Suprapubic skin (tissue), 4 donors: ENCODE measurements at regions not wholly inside any gene's neighbourhood (a gene's known extent, or its start where the extent isn't known, plus 50 kb on each side); places are given as distances from the start of the nearest gene placed in this dataset.

ENCODE experiments used
- DNase-seq, 2 donors: peaks; one replicate each; pipeline ENCODE4 v3.0.0-alpha.2; 2019; ENCODE audit warnings: low spot score in 2 of 2
- H3K27ac ChIP-seq: fragments of 200-600 bp; sonication (generic); one replicate; pipeline ENCODE4 v1.5.1; 2019
- H3K27me3 ChIP-seq: fragments of 200-600 bp; sonication (generic); one replicate; pipeline ENCODE4 v1.5.1; 2019
- H3K36me3 ChIP-seq: fragments of 200-600 bp; sonication (generic); one replicate; pipeline ENCODE4 v1.5.1; 2019
- H3K4me1 ChIP-seq: fragments of 200-600 bp; sonication (generic); one replicate; pipeline ENCODE4 v1.5.1; 2019
- H3K4me3 ChIP-seq: fragments of 200-600 bp; sonication (generic); one replicate; pipeline ENCODE4 v1.5.1; 2019; ENCODE audit warnings: mild to moderate bottlenecking
- H3K9me3 ChIP-seq: fragments of 200-600 bp; sonication (generic); one replicate; pipeline ENCODE4 v1.5.1; 2019
- EP300 ChIP-seq: sonication (generic); formaldehyde crosslinking; IDR thresholded peaks from one replicate; pipeline ENCODE4 v1.6.1; 2017; ENCODE audit warnings: antibody characterized with exemption
- POLR2A ChIP-seq, 2 donors: fragments of 450-650 bp; IDR thresholded peaks; one replicate each; pipeline ENCODE4 v1.6.1; 2017; ENCODE audit warnings: antibody characterized with exemption in 2 of 2, mild to moderate bottlenecking in 2 of 2, moderate library complexity in 2 of 2
- POLR2AphosphoS5 ChIP-seq, 3 donors: sonication (generic); formaldehyde crosslinking; IDR thresholded peaks; one replicate each; pipeline ENCODE4 v1.6.1; 2017; ENCODE audit warnings: antibody characterized with exemption in 3 of 3
- WGBS: methylation state at CpG from one replicate; pipeline ENCODE4 v1.1.5; 2018; 5-methylcytosine and 5-hydroxymethylcytosine counted together
- TF ChIP-seq, protein P1 (sequence below), 2 donors: fragments of 200-600 bp in 1 of 2; fragments of 450-650 bp in 1 of 2; sonication (generic) in 1 of 2; IDR thresholded peaks; one replicate each; pipeline ENCODE4 v1.5.1; 2016 to 2019; ENCODE audit warnings: antibody characterized with exemption in 2 of 2, mild to moderate bottlenecking in 1 of 2, moderate library complexity in 1 of 2

DNA sequence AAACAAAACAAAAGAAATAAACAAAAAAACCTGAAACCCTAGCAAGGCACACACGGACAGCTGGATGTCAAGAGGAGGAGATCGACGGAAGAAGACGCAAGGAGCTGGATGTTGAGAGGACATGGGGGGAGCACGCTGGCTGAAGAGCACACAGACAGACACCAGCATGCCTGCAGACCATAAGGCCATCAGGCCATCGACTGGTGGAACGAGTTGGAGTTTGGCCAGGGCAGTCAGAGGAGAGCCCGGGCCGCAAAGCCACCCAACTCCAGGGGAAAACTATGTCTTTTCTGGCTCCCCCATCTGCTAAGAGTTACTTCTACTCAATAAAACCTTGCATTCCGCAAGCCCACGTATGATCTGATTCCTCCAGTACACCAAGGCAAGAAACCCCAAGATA lies 979.6 kb downstream of the PCDH17 start:
- WGBS, result 99% methylated on average over 11 of the region's 11 CpGs
- Histone ChIP-seq H3K4me3 (no peak overlapping the region), H3K27ac (no peak overlapping the region), H3K9me3 (peaks cover 8% of the 10 kb centered on the region), H3K36me3 (no peaks in the 10 kb centered on the region), H3K4me1 (no peaks in the 10 kb centered on the region), H3K27me3 (no peaks in the 10 kb centered on the region)
- DNase-seq, result no peak
- TF ChIP-seq POLR2AphosphoS5 (IDR thresholded peaks at IDR 0.05), result no peak
- TF ChIP-seq EP300, result no peak
- TF ChIP-seq, protein P1, sequence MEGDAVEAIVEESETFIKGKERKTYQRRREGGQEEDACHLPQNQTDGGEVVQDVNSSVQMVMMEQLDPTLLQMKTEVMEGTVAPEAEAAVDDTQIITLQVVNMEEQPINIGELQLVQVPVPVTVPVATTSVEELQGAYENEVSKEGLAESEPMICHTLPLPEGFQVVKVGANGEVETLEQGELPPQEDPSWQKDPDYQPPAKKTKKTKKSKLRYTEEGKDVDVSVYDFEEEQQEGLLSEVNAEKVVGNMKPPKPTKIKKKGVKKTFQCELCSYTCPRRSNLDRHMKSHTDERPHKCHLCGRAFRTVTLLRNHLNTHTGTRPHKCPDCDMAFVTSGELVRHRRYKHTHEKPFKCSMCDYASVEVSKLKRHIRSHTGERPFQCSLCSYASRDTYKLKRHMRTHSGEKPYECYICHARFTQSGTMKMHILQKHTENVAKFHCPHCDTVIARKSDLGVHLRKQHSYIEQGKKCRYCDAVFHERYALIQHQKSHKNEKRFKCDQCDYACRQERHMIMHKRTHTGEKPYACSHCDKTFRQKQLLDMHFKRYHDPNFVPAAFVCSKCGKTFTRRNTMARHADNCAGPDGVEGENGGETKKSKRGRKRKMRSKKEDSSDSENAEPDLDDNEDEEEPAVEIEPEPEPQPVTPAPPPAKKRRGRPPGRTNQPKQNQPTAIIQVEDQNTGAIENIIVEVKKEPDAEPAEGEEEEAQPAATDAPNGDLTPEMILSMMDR (IDR thresholded peaks at IDR 0.05), result no peak

DNA sequence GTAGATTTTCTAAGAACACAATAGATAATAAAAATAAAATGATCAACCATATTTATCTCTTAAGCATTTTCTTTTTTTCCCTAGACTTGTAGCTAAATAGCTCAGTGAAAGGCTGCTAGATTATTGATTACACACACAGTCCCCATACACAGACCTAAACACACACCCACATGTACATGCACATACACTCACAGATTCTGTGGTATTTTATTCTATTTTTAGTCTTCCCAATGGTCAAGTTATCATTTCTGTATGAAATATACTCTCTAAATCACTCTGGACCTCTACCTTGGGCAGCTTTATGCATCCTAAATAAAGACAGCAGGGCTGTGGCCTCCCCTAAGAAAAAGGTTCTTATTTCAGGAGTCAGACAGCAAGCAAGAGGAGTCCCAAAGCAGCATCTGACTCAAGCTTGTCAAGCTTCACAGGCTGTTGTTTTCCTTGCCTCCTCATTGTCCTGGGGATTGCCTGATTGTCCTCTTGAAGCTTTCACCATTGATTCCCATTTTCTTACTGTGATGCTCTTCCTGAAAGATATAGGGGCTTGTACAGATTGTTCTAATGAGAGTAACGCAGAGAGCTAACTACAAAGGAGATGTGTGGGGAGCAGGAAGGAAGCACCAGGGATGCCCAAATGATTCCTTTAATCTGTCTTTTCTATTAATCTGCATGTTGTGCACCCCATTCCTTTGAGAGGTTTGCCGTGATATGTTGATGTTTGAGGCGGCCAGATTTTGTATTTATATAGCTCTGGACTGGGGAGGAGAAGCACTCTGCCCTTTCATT lies 986.5 kb downstream of the PCDH17 start:
- no peaks in the 10 kb centered on the region for H3K36me3 ChIP-seq
- peaks cover 8% of the 10 kb centered on the region for H3K9me3 ChIP-seq
- H3K4me1 ChIP-seq, result no peaks in the 10 kb centered on the region
- no peak overlapping the region for H3K27ac ChIP-seq
- no peaks in the 10 kb centered on the region for H3K27me3 ChIP-seq
- DNase-seq, result no peak
- no peak overlapping the region for H3K4me3 ChIP-seq
- WGBS, result 92% methylated on average over 3 of the region's 3 CpGs
- TF ChIP-seq POLR2AphosphoS5 (IDR thresholded peaks at IDR 0.05) (no peak), POLR2A (IDR thresholded peaks at IDR 0.05) (no peak), EP300 (no peak)
- TF ChIP-seq, protein P1 (IDR thresholded peaks at IDR 0.05), result no peak

DNA sequence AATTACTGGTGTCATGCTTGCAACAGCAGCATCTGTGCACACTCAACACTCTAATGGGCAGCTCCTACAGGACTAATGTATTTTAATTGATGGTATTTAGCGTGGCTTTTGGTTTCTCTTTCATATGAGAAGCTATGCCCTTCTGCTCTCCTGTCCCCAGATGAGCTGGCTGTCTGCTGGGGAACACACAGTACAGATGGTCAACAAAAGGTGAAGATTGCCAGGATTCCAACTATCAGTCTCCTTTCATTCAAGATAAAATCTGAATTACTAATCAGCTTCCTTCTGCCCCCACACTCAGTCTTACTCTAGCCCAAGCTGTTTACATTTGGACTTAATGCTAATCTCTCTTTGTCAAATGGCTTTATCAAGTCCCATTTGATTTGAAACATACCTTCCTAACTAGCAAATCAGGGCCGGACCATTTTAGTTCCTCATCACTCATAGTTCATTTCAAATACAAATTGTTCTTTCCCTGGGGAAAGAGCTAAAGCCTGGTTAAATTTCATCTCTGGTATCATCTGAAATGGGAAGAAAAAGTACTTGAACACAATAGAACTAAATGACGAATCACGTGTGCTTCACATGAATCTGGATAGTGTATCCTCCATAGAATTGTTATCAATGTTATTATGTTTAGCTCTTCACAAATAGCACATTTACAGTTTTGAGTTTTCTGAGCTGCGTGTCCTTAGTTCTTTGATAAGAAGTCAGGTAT lies 988.0 kb downstream of the PCDH17 start:
- no peaks in the 10 kb centered on the region for H3K36me3 ChIP-seq
- TF ChIP-seq, protein P1 (IDR thresholded peaks at IDR 0.05), result no peak
- TF ChIP-seq EP300, result no peak
- no peak for TF ChIP-seq POLR2AphosphoS5 (IDR thresholded peaks at IDR 0.05)
- TF ChIP-seq POLR2A (IDR thresholded peaks at IDR 0.05), result no peak
- no peak overlapping the region for H3K4me3 ChIP-seq
- DNase-seq, result no peak
- H3K27me3 ChIP-seq, result no peaks in the 10 kb centered on the region
- WGBS, result 82% methylated on average over 5 of the region's 5 CpGs
- no peak overlapping the region for H3K27ac ChIP-seq
- H3K9me3 ChIP-seq, result no peaks in the 10 kb centered on the region
- no peaks in the 10 kb centered on the region for H3K4me1 ChIP-seq

DNA sequence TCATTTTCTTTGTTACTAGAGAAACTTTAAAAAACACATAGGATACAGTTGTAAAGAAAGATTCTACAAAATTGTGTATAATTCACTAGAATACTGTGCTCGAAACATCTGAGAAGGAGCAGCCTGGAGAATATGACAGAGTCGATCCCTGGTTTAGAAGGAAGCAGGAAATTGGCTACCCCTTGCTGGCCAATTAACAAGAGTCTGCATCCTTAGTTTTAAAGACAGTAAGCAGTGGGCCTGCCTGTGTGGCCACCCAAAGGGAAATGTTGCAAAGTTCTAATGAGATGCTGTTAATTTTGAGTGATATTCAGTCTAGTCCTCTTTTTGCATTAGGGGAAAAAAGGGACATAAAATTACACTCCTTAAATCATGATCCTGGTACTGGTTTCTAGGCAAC lies 988.6 kb downstream of the PCDH17 start:
- DNase-seq, result no peak
- no peaks in the 10 kb centered on the region for H3K27me3 ChIP-seq
- H3K4me3 ChIP-seq, result no peak overlapping the region
- no peaks in the 10 kb centered on the region for H3K4me1 ChIP-seq
- TF ChIP-seq EP300 (no peak), POLR2A (IDR thresholded peaks at IDR 0.05) (no peak), POLR2AphosphoS5 (IDR thresholded peaks at IDR 0.05) (no peak)
- TF ChIP-seq, protein P1 (IDR thresholded peaks at IDR 0.05), result no peak
- no peaks in the 10 kb centered on the region for H3K36me3 ChIP-seq
- no peaks in the 10 kb centered on the region for H3K9me3 ChIP-seq
- 69% methylated on average over 2 of the region's 2 CpGs for WGBS
- H3K27ac ChIP-seq, result no peak overlapping the region

DNA sequence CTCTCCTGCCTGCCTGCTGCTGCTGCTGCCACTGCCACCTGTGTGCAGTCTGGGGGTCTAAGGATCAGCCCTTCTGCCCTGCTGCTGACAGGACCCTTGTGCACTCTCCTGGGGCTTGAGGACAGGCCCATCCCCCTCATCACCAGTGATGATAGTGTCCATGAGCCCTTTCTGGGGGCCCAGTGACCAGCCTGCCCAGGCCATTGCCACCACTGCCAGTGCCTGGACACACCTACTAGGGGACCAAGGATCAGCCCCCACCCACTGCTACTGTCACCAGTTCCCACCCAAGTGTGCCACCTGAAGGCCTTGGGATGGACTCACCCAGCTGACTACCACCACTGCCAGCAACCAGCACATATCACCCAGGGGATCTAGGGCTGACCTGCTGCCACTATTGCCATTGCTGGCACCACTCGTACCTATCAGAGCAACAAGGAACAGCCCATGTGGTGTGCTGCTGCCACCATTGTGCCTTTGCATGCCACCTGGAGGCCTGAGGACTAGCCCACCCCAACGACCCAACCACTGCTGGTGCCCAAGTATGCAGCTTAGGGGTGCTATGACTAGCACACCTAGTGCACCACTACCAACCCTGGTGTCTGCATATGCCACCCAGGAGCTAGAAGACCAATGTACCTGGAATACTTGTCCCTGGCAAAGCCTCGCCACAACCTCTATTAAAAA lies 994.3 kb downstream of the PCDH17 start:
- Histone ChIP-seq H3K9me3 (no peaks in the 10 kb centered on the region), H3K27me3 (no peaks in the 10 kb centered on the region), H3K4me3 (no peak overlapping the region), H3K27ac (no peak overlapping the region), H3K4me1 (no peaks in the 10 kb centered on the region), H3K36me3 (no peaks in the 10 kb centered on the region)
- DNase-seq, result no peak
- 82% methylated on average over 1 of the region's 3 CpGs for WGBS
- no peak for TF ChIP-seq POLR2A (IDR thresholded peaks at IDR 0.05)
- TF ChIP-seq, protein P1 (IDR thresholded peaks at IDR 0.05), result no peak
- no peak for TF ChIP-seq POLR2AphosphoS5 (IDR thresholded peaks at IDR 0.05)
- no peak for TF ChIP-seq EP300
